ENCODE measurements at regions not wholly inside any gene's neighbourhood (a gene's known extent, or its start where the extent isn't known, plus 50 kb on each side); places are given as distances from the start of the nearest gene placed in this dataset.
"Not testable (repeated sequence)": the region's sequence is repeated elsewhere in the genome, so short reads cannot be mapped to it uniquely, and the experiment has no call there.

DNA sequence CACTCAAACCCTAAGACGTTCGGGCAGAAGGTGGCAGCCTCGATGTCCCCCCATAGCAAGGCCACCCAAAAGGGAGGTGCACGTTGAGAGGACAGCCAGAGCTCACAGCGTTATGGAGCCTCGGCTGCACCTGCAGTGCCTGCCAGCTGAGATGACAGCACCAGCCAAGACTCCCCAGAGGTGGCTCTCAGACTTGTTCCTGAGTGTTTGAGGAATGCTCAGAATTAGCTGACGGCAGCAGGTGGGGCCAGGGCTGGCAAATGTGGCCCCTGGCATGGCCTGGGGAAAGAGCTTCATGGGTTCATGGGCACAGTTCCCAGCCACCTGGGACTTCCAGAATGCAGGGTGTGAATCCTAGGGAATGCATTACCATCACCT is 177.8 kb downstream of the KLF13 start:
- 65 to 82% methylated on average over 5 to 7 of the region's 7 CpGs for WGBS, 2 donors
- TF ChIP-seq POLR2A (IDR thresholded peaks at IDR 0.05) (no peak), EP300 (IDR thresholded peaks at IDR 0.05) (no peak)
- TF ChIP-seq, protein P1, sequence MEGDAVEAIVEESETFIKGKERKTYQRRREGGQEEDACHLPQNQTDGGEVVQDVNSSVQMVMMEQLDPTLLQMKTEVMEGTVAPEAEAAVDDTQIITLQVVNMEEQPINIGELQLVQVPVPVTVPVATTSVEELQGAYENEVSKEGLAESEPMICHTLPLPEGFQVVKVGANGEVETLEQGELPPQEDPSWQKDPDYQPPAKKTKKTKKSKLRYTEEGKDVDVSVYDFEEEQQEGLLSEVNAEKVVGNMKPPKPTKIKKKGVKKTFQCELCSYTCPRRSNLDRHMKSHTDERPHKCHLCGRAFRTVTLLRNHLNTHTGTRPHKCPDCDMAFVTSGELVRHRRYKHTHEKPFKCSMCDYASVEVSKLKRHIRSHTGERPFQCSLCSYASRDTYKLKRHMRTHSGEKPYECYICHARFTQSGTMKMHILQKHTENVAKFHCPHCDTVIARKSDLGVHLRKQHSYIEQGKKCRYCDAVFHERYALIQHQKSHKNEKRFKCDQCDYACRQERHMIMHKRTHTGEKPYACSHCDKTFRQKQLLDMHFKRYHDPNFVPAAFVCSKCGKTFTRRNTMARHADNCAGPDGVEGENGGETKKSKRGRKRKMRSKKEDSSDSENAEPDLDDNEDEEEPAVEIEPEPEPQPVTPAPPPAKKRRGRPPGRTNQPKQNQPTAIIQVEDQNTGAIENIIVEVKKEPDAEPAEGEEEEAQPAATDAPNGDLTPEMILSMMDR (IDR thresholded peaks at IDR 0.05) = no peak
- no peak overlapping the region for H3K27ac ChIP-seq
- peaks cover 0 to 9% (median 0%) of the 10 kb centered on the region in 3 donors for H3K36me3 ChIP-seq
- no peaks in the 10 kb centered on the region for H3K4me1 ChIP-seq
- H3K4me3 ChIP-seq = no peak overlapping the region
- H3K9me3 ChIP-seq = no peaks in the 10 kb centered on the region
- no peak for DNase-seq (ENCODE audit: low spot score in 2 of 2)
- H3K27me3 ChIP-seq = no peaks in the 10 kb centered on the region

DNA sequence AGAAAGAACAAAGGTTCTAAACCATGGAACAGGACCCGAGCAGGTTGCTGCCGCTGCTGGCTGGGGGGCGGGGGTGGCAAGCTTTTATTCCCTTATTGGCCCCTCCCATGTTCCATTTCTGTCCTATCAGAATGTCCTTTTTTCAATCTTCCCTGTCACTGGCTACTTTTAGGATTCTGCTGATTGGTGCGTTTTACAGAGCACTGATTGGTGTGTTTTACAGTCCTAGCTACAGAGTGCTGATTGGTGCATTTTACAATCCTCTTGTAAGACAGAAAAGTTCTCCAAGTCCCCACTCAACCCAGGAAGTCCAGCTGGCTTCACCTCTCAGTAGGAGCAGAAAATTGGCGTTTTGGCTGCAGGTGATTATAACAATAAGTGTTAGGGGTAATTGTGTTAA is 180.9 kb downstream of the KLF13 start:
- H3K27ac ChIP-seq; H3K36me3 ChIP-seq; H3K27me3 ChIP-seq; H3K4me3 ChIP-seq; DNase-seq (ENCODE audit: low spot score in 2 of 2); H3K4me1 ChIP-seq; H3K9me3 ChIP-seq: not testable (repeated sequence)
- WGBS, 2 donors = 70 to 87% methylated on average over 5 of the region's 5 CpGs

DNA sequence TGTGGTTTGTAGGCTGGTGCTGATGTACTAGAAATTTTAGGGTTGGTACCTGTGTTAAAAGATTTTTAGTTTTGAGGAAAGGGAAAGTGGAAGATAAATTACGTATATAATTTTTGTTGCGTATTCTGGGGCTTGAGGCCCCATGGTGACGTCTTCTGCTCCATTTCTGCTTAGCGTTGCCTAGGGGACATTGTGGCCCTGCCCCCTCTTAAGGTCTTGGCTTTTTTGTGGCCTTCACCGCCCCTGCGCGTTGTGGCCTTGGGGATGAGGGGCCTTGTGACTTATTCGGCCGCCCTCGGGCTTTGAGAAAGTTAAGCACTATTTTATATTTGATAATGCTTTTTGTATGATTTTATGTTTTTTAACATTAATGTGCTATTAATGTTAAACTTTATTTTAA is 182.0 kb downstream of the KLF13 start:
- H3K36me3 ChIP-seq = no peaks in the 10 kb centered on the region
- H3K4me3 ChIP-seq = no peak overlapping the region
- no peak for TF ChIP-seq POLR2A (IDR thresholded peaks at IDR 0.05)
- TF ChIP-seq EP300 (IDR thresholded peaks at IDR 0.05) = no peak
- TF ChIP-seq, protein P1 (IDR thresholded peaks at IDR 0.05) = no peak
- 92 to 93% methylated on average over 10 of the region's 10 CpGs for WGBS, 2 donors
- no peak for DNase-seq (ENCODE audit: low spot score in 2 of 2)
- no peak overlapping the region for H3K27ac ChIP-seq
- H3K9me3 ChIP-seq = no peaks in the 10 kb centered on the region
- H3K4me1 ChIP-seq = no peaks in the 10 kb centered on the region
- H3K27me3 ChIP-seq = no peaks in the 10 kb centered on the region

DNA sequence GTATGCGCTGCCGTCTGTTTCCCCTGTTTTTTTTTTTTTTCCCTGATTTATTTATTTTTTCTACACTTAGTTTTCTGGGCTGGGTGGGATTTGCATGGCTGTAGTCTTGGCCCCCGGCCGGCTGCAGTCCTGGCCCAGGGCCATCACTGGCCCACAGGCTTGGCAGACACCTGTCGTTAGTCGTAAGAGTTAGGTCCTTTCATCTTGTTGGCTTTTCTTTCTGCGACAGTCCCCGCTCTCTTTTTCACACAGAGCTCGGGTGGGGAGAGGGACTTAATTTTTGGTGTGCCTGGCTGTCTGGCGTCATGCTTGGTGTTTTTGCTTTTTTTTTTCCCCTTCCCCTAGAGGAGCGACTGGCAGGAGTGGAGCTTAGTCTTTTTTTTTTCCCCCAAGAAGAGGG is 183.4 kb downstream of the KLF13 start:
- TF ChIP-seq EP300 (IDR thresholded peaks at IDR 0.05) (no peak), POLR2A (IDR thresholded peaks at IDR 0.05) (no peak)
- TF ChIP-seq, protein P1 (IDR thresholded peaks at IDR 0.05) = no peak
- WGBS, 2 donors = 62 to 75% methylated on average over 11 of the region's 11 CpGs
- Histone ChIP-seq H3K4me1 (no peaks in the 10 kb centered on the region), H3K9me3 (no peaks in the 10 kb centered on the region), H3K36me3 (no peaks in the 10 kb centered on the region), H3K27ac (no peak overlapping the region), H3K4me3 (no peak overlapping the region), H3K27me3 (no peaks in the 10 kb centered on the region)
- DNase-seq (ENCODE audit: low spot score in 2 of 2) = peak in 1 of 2 donors; percentile 4

DNA sequence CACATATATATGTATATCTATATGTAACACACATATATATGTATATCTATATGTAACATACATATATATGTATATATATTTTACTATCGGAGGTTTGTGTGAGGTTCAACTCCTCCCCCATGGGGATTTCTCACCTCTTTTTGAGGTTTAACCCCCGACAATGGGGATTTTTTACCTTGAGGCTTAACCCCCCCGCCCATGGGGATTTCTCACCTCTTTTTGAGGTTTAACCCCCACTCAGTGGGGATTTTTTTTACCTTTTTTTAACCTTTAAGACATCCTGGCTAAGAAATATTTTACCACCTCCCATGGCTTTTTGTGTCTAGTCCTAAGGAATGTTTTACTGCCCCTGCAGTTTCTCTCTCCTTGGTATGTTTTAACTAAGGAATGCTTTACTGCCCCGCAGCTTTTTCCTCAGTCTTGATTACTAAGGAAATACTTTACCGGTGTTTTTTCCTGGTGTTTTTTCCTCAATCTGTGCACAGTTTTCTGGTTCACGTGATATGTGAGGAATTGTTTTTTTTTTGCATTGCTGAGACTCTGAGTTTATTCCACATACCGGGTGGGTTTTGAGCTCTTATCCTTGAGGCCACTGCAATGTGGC is 185.2 kb downstream of the KLF13 start:
- Histone ChIP-seq H3K27me3 (no peaks in the 10 kb centered on the region), H3K4me1 (no peaks in the 10 kb centered on the region), H3K36me3 (no peaks in the 10 kb centered on the region), H3K27ac (no peak overlapping the region), H3K4me3 (no peak overlapping the region), H3K9me3 (no peaks in the 10 kb centered on the region)
- DNase-seq (ENCODE audit: low spot score in 2 of 2) = peak in 1 of 2 donors; percentile 2
- 67 to 74% methylated on average over 7 of the region's 7 CpGs for WGBS, 2 donors
- TF ChIP-seq POLR2A (IDR thresholded peaks at IDR 0.05) (no peak), EP300 (IDR thresholded peaks at IDR 0.05) (no peak)
- TF ChIP-seq, protein P1 (IDR thresholded peaks at IDR 0.05) = no peak

DNA sequence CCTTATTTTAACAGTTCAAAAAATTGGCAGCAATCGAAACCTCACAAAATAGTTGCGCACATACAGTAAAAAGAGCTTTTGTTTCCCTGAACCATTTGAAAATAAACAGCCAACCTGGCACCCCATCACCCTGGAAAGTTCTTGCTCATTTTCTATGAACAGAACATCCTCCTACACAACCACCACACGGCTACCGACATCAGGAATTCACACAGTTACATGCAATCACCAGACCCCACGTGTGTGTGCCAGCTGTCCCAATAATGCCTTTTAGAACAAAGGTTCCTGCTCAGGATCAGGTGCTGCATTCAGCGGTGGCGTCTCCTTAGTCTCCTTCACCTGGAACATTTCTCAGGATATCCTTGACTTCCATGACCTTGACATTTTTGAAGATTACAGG is 186.5 kb downstream of the KLF13 start:
- Histone ChIP-seq H3K27ac (no peak overlapping the region), H3K9me3 (no peaks in the 10 kb centered on the region), H3K36me3 (no peaks in the 10 kb centered on the region), H3K4me1 (no peaks in the 10 kb centered on the region), H3K27me3 (no peaks in the 10 kb centered on the region), H3K4me3 (no peak overlapping the region)
- no peak for TF ChIP-seq POLR2A (IDR thresholded peaks at IDR 0.05)
- TF ChIP-seq, protein P1 (IDR thresholded peaks at IDR 0.05) = no peak
- no peak for TF ChIP-seq EP300 (IDR thresholded peaks at IDR 0.05)
- DNase-seq (ENCODE audit: low spot score in 2 of 2) = no peak
- 81 to 85% methylated on average over 7 of the region's 7 CpGs for WGBS, 2 donors
